K562 (cell line): ENCODE measurements at regions not wholly inside any gene's neighbourhood (a gene's known extent, or its start where the extent isn't known, plus 50 kb on each side); places are given as distances from the start of the nearest gene placed in this dataset.

ENCODE experiments used
- ATAC-seq: fragments of 200-7000 bp; cut with Tn5 transposase; 3 replicates; pipeline ENCODE4 v1.9.1; 2020; ENCODE audit warnings: moderate library complexity
- BruUV-seq: library from RNA; stranded (reverse); fragments of 400-500 nt; replicated peaks from 2 replicates; lab custom pipeline; 2021; lab: Mats Ljungman, UMichigan
- CTCF ChIA-PET: fragments of 300-600 bp; formaldehyde crosslinking; extraction: SDS; loops from one replicate; lab custom pipeline; 2021; ENCODE audit warnings: low intra/inter-chr PET ratio; lab: Yijun Ruan, JAX
- POLR2A ChIA-PET: fragments of 300-600, 350-650 bp; sonication (Branson Sonifier 250); formaldehyde crosslinking; extraction: SDS; loops from one replicate; lab custom pipeline; 2021; ENCODE audit warnings: antibody characterized with exemption, inconsistent platforms; lab: Yijun Ruan, JAX
- DNase-seq, 4 experiments: peaks; one replicate each; pipeline versions ENCODE4 v3.0.0 to v3.0.0-alpha.2; 2011 to 2018; ENCODE audit warnings: low spot score in 3 of 4, mixed read lengths in 3 of 4; ENCODE audit errors: extremely low read depth in 1 of 4
- FAIRE-seq: peaks from 2 replicates; lab custom pipeline; 2011; peaks lifted over from hg19 to GRCh38; lab: Jason Lieb, UNC
- H2AFZ ChIP-seq: 2 replicates; pipeline ENCODE4 v1.6.0; 2011; ENCODE audit warnings: low read depth, low read length, control low read depth, inconsistent platforms
- H3K27ac ChIP-seq: fragments of 200-600 bp; 3 replicates; pipeline ENCODE4 v1.8.0; 2011; ENCODE audit warnings: low read depth, mild to moderate bottlenecking, control low read depth, inconsistent platforms, low read length, moderate library complexity, mixed read lengths; ENCODE audit errors: extremely low read depth
- H3K27me3 ChIP-seq, 2 experiments: fragments of 300-600 bp in 1 of 2; 2 replicates in 1 of 2; 3 replicates in 1 of 2; pipeline versions ENCODE4 v1.6.0 to v1.8.0; 2011; ENCODE audit warnings: inconsistent platforms in 2 of 2, low read length in 2 of 2, mild to moderate bottlenecking in 1 of 2, mixed read lengths in 1 of 2, moderate library complexity in 1 of 2; ENCODE audit not compliant: control insufficient read depth in 2 of 2, insufficient read depth in 2 of 2
- H3K36me3 ChIP-seq: fragments of 300-600 bp; 3 replicates; pipeline ENCODE4 v1.8.0; 2011; ENCODE audit warnings: mild to moderate bottlenecking, low read length, inconsistent platforms; ENCODE audit not compliant: control insufficient read depth, insufficient read depth
- H3K4me1 ChIP-seq, 2 experiments: fragments of 200-600 bp in 1 of 2; replicated peaks in 1 of 2; 2 replicates in 1 of 2; 3 replicates in 1 of 2; pipeline versions ENCODE4 v1.5.1 to v1.8.0; 2011; ENCODE audit warnings: inconsistent platforms in 2 of 2, low read length in 2 of 2, mild to moderate bottlenecking in 1 of 2, mixed read lengths in 1 of 2, moderate library complexity in 1 of 2; ENCODE audit not compliant: control insufficient read depth in 2 of 2, insufficient read depth in 2 of 2
- H3K4me2 ChIP-seq: 2 replicates; pipeline ENCODE4 v1.6.1; 2011; ENCODE audit warnings: low read length, control low read depth, inconsistent platforms, mixed read lengths; ENCODE audit not compliant: insufficient read depth
- H3K4me3 ChIP-seq: fragments of 200-600 bp; sonication (generic), shearing (Covaris generic); 2 replicates; pipeline ENCODE4 v1.5.1; 2016; ENCODE audit warnings: control low read depth, inconsistent platforms
- H3K79me2 ChIP-seq: fragments of 200-600 bp; 3 replicates; pipeline ENCODE4 v1.8.0; 2011; ENCODE audit warnings: low read length, inconsistent platforms; ENCODE audit not compliant: control insufficient read depth, insufficient read depth
- H3K9ac ChIP-seq, 2 experiments: 2 replicates each; pipeline versions ENCODE4 v1.6.0 to v1.6.1; 2011; ENCODE audit warnings: low read depth in 2 of 2, low read length in 2 of 2, control low read depth in 1 of 2, inconsistent platforms in 1 of 2, mild to moderate bottlenecking in 1 of 2, mixed read lengths in 1 of 2; ENCODE audit not compliant: insufficient read depth in 1 of 2
- H3K9me1 ChIP-seq: one replicate; pipeline ENCODE4 v1.6.0; 2011; ENCODE audit warnings: inconsistent platforms, mild to moderate bottlenecking, low read length, moderate library complexity; ENCODE audit not compliant: control insufficient read depth, insufficient read depth
- H3K9me3 ChIP-seq: replicated peaks from 2 replicates; pipeline ENCODE4 v1.5.1; 2011; ENCODE audit warnings: low read depth, low read length, inconsistent platforms; ENCODE audit not compliant: control insufficient read depth, insufficient read depth
- H4K20me1 ChIP-seq: replicated peaks from 2 replicates; pipeline ENCODE4 v1.6.1; 2011; ENCODE audit warnings: low read length, inconsistent platforms, mixed read lengths; ENCODE audit not compliant: control insufficient read depth, insufficient read depth
- ARNT ChIP-seq, 2 experiments: fragments of 450-650 bp; IDR thresholded peaks; 2 replicates each; pipeline ENCODE4 v1.6.1; 2016; ENCODE audit warnings: mild to moderate bottlenecking in 1 of 2
- BCLAF1 ChIP-seq, 2 experiments: fragments of 450-650 bp in 1 of 2; IDR thresholded peaks; 2 replicates each; pipeline ENCODE4 v1.6.1; 2011 to 2017; ENCODE audit warnings: low read depth in 2 of 2, antibody characterized with exemption in 1 of 2, borderline replicate concordance in 1 of 2, low read length in 1 of 2, mild to moderate bottlenecking in 1 of 2, mixed read lengths in 1 of 2; ENCODE audit not compliant: control insufficient read depth in 1 of 2
- BRF1 ChIP-seq: IDR thresholded peaks from 3 replicates; pipeline ENCODE4 v1.6.1; 2011; ENCODE audit warnings: borderline replicate concordance, mild to moderate bottlenecking; ENCODE audit not compliant: insufficient read length; ENCODE audit errors: extremely low read depth
- HBP1 ChIP-seq: fragments of 450-650 bp; formaldehyde crosslinking; IDR thresholded peaks from 2 replicates; pipeline ENCODE4 v1.4.0; 2022; ENCODE audit warnings: missing genetic modification characterization
- HDAC8 ChIP-seq: fragments of 450-650 bp; IDR thresholded peaks from 2 replicates; pipeline ENCODE4 v1.6.1; 2016; ENCODE audit warnings: mild to moderate bottlenecking, missing genetic modification characterization, moderate library complexity, missing compliant biosample characterization
- HSF4 ChIP-seq: fragments of 250-450 bp; sonication (Bioruptor Pico); IDR thresholded peaks from 2 replicates; pipeline ENCODE4 v2.1.2; 2022; ENCODE audit warnings: mild to moderate bottlenecking, moderate library complexity, borderline replicate concordance
- MECOM ChIP-seq: fragments of 250-450 bp; sonication (Bioruptor Pico); IDR thresholded peaks from 2 replicates; pipeline ENCODE4 v1.8.0; 2022; ENCODE audit warnings: inconsistent platforms
- RAD51 ChIP-seq: fragments of 450-650 bp; IDR thresholded peaks from 2 replicates; pipeline ENCODE4 v1.7.1; 2016; ENCODE audit warnings: low read depth, mild to moderate bottlenecking, borderline replicate concordance
- SIRT6 ChIP-seq: IDR thresholded peaks from one replicate; pipeline ENCODE4 v1.6.1; 2012; ENCODE audit warnings: low read depth, mild to moderate bottlenecking, control low read depth, inconsistent platforms, low read length, moderate library complexity
- ZBTB12 ChIP-seq: fragments of 250-450 bp; sonication (Bioruptor Pico); IDR thresholded peaks from 2 replicates; pipeline ENCODE4 v1.4.0; 2020
- ZNF197 ChIP-seq: fragments of 200-800 bp; sonication (Bioruptor generic); IDR thresholded peaks from 2 replicates; pipeline ENCODE4 v1.6.1; 2016; ENCODE audit warnings: low read depth, missing genetic modification characterization, missing compliant biosample characterization
- ZNF217 ChIP-seq: sonication (generic); formaldehyde crosslinking; IDR thresholded peaks from 2 replicates; pipeline ENCODE4 v1.8.0; 2022; ENCODE audit warnings: mild to moderate bottlenecking, missing genetic modification reagents
- ZNF354B ChIP-seq: fragments of 250-450 bp; sonication (Bioruptor Pico); IDR thresholded peaks from 2 replicates; pipeline ENCODE4 v1.4.0; 2020
- ZNF511 ChIP-seq: sonication (generic); formaldehyde crosslinking; IDR thresholded peaks from 2 replicates; pipeline ENCODE4 v1.8.0; 2022; ENCODE audit warnings: mild to moderate bottlenecking, missing genetic modification reagents
- ZNF561 ChIP-seq: fragments of 450-650 bp; formaldehyde crosslinking; conservative IDR thresholded peaks from 2 replicates; pipeline ENCODE4 v1.4.0; 2020; ENCODE audit warnings: mild to moderate bottlenecking, moderate library complexity
- ZZZ3 ChIP-seq: fragments of 450-650 bp; IDR thresholded peaks from 2 replicates; pipeline ENCODE4 v1.6.1; 2016; ENCODE audit warnings: antibody characterized with exemption, mild to moderate bottlenecking, moderate library complexity
- WGBS: fragments of 100-300 bp; shearing (Covaris generic); methylation state at CpG from one replicate; pipeline ENCODE4 v1.1.6; 2016; ENCODE audit warnings: low coverage, mixed read lengths; ENCODE audit not compliant: insufficient coverage; ENCODE audit errors: missing lambda C conversion rate; 5-methylcytosine and 5-hydroxymethylcytosine counted together
- in situ Hi-C: fragments of 300-500 bp; cut with MboI; formaldehyde crosslinking; loops from 4 replicates; pipeline ENCODE4 v1.15.0; 2018; ENCODE audit warnings: inconsistent platforms, mixed read lengths
- intact Hi-C: fragments of 100-400 bp; cut with micrococcal nuclease; formaldehyde crosslinking; loops from 2 replicates; pipeline ENCODE4 v1.14.2; 2022

- no peak overlapping the region for H3K4me2 ChIP-seq
- H3K9me1 ChIP-seq = no peaks in the 10 kb centered on the region
- POLR2A ChIA-PET = interaction anchor here (1.0 kb wide), 1 partner anchor 8 kb away, joined by 3 read pairs; no protein-coding TSS in a partner anchor
- H3K9me3 ChIP-seq = no peaks in the 10 kb centered on the region; the same call in 1 of the 2 replicates
- H2AFZ ChIP-seq = no peak overlapping the region
- ATAC-seq (no peak), DNase-seq (no peak), FAIRE-seq (no peak)
- WGBS = 0% methylated on average over 3 of the region's 3 CpGs
- peaks cover 0 to 5% of the 10 kb centered on the region in 2 experiments; a peak in 2 of 5 replicates for H3K4me1 ChIP-seq
- in situ Hi-C loops (no loop called here), intact Hi-C loops (no loop called here)
- no peaks in the 10 kb centered on the region for H3K36me3 ChIP-seq
- H3K27me3 ChIP-seq = peaks cover 0 to 29% of the 10 kb centered on the region in 2 experiments; a peak in 1 of 5 replicates
- CTCF ChIA-PET = no interaction called here
- no peak overlapping the region for H3K9ac ChIP-seq
- no peaks in the 10 kb centered on the region for H3K79me2 ChIP-seq
- H4K20me1 ChIP-seq = no peaks in the 10 kb centered on the region
- H3K27ac ChIP-seq = no peak overlapping the region
- no TSS peak for BruUV-seq
- no peak overlapping the region for H3K4me3 ChIP-seq
- TF ChIP-seq HSF4 (CRISPR knock-in tag) = no peak
- TF ChIP-seq ZNF354B (CRISPR knock-in tag) = no peak
- TF ChIP-seq ZBTB12 (CRISPR knock-in tag) = no peak
- TF ChIP-seq SIRT6 = no peak
- no peak for TF ChIP-seq BCLAF1 (IDR thresholded peaks at IDR 0.05; ENCODE audit: borderline replicate concordance in 1 of 2, control insufficient read depth in 1 of 2, low read depth in 2 of 2, low read length in 1 of 2)
- TF ChIP-seq ARNT (IDR thresholded peaks at IDR 0.05) = no peak
- TF ChIP-seq MECOM (CRISPR knock-in tag) = no peak
- TF ChIP-seq ZNF511 (CRISPR knock-in tag) = no peak
- no peak for TF ChIP-seq HDAC8
- no peak for TF ChIP-seq ZNF197 (CRISPR knock-in tag)
- no peak for TF ChIP-seq ZNF561 (CRISPR knock-in tag)
- TF ChIP-seq ZNF217 = no peak
- TF ChIP-seq RAD51 = no peak
- no peak for TF ChIP-seq HBP1 (CRISPR knock-in tag)
- TF ChIP-seq BRF1 = no peak
- no peak for TF ChIP-seq ZZZ3
These were observed 437.7 kb downstream of the TSHZ3 start for GRCh38 chr19:30911491-30911890.
